CD4-positive, CD25-positive, alpha-beta regulatory T cell (primary cell): ENCODE measurements at regions not wholly inside any gene's neighbourhood (a gene's known extent, or its start where the extent isn't known, plus 50 kb on each side); places are given as distances from the start of the nearest gene placed in this dataset.

Experiments used
- ATAC-seq, 2 donors: fragments of 150-1000 bp; cut with Tn5 transposase; one replicate each; pipeline ENCODE4 v1.10.0; 2021; ENCODE audit warnings: low read depth in 2 of 2, moderate number of reproducible peaks in 2 of 2, moderate library complexity in 1 of 2
- DNase-seq, 3 donors: peaks; one replicate each; pipeline versions ENCODE4 v3.0.0 to v3.0.0-alpha.2; 2012 to 2022; ENCODE audit warnings: mixed read lengths in 1 of 3
- H3K27ac ChIP-seq: one replicate; pipeline ENCODE4 v1.7.0; 2013; ENCODE audit warnings: mild to moderate bottlenecking, low read length; ENCODE audit not compliant: insufficient read depth, poor library complexity, severe bottlenecking
- H3K27me3 ChIP-seq: one replicate; pipeline ENCODE4 v1.7.0; 2013; ENCODE audit warnings: low read length; ENCODE audit not compliant: control insufficient read depth, insufficient read depth
- H3K36me3 ChIP-seq: one replicate; pipeline ENCODE4 v1.7.0; 2013; ENCODE audit warnings: mild to moderate bottlenecking, low read length, moderate library complexity; ENCODE audit not compliant: control insufficient read depth, insufficient read depth
- H3K4me1 ChIP-seq: 2 replicates; pipeline ENCODE4 v1.7.0; 2013; ENCODE audit warnings: mild to moderate bottlenecking, low read length; ENCODE audit not compliant: insufficient read depth, control insufficient read depth, poor library complexity, severe bottlenecking
- H3K4me3 ChIP-seq: one replicate; pipeline ENCODE4 v1.7.0; 2013; ENCODE audit warnings: low read depth, mild to moderate bottlenecking, low read length, moderate library complexity
- H3K9me3 ChIP-seq, 2 experiments: 1 replicate in 1 of 2; 2 replicates in 1 of 2; pipeline ENCODE4 v1.7.0; 2013; ENCODE audit warnings: low read length in 2 of 2, mild to moderate bottlenecking in 1 of 2, moderate library complexity in 1 of 2; ENCODE audit not compliant: control insufficient read depth in 2 of 2
- H3K27ac Mint-ChIP-seq, 3 donors: one replicate each; pipeline ENCODE4 v1.8.0; 2020 to 2022; ENCODE audit warnings: mild to moderate bottlenecking in 3 of 3, mixed read lengths in 3 of 3, moderate library complexity in 2 of 3
- H3K27me3 Mint-ChIP-seq: one replicate; pipeline ENCODE4 v1.8.0; 2022; ENCODE audit warnings: mild to moderate bottlenecking, mixed read lengths
- H3K36me3 Mint-ChIP-seq: one replicate; pipeline ENCODE4 v1.8.0; 2020; ENCODE audit warnings: mixed read lengths
- H3K4me1 Mint-ChIP-seq, 4 donors: one replicate each; pipeline ENCODE4 v1.8.0; 2020 to 2022; ENCODE audit warnings: mixed read lengths in 4 of 4, mild to moderate bottlenecking in 1 of 4
- H3K4me3 Mint-ChIP-seq, 4 donors: one replicate each; pipeline ENCODE4 v1.8.0; 2020 to 2022; ENCODE audit warnings: mild to moderate bottlenecking in 4 of 4, mixed read lengths in 4 of 4, moderate library complexity in 3 of 4
- H3K9me3 Mint-ChIP-seq, 7 donors: one replicate each; pipeline ENCODE4 v1.8.0; 2020 to 2022; ENCODE audit warnings: mixed read lengths in 7 of 7, mild to moderate bottlenecking in 3 of 7, moderate library complexity in 2 of 7

DNA sequence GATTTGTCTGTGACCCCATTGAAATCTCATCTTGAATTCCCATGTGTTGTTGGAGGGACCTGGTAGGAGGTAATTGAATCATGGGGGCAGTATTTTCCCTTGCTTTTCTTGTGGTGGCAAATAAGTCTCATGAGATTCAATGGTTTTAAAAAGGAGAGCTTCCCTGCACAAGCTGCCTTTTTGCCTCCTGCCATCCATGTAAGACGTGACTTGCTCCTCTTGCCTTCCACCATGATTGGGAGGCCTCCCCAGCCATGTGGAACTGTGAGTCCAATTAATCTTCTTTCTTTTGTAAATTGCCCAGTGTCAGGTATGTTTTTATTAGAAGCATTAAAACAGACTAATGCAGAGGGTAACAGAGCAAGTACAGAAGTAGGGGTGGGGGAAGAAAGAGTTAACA lies 1097.0 kb upstream of the ADGRB3 start:
- DNase-seq = no peak
- Histone ChIP-seq H3K27ac (no peak overlapping the region), H3K9me3 (peaks cover 0 to 14% of the 10 kb centered on the region in 2 experiments), H3K27me3 (no peaks in the 10 kb centered on the region), H3K4me3 (no peak overlapping the region), H3K36me3 (no peaks in the 10 kb centered on the region), H3K4me1 (no peaks in the 10 kb centered on the region)
- ATAC-seq = no peak
- Mint-ChIP-seq H3K27me3 (no peaks in the 10 kb centered on the region), H3K27ac (no peak overlapping the region), H3K9me3 (peaks cover 3 to 22% (median 9%) of the 10 kb centered on the region in 7 donors), H3K4me3 (no peak overlapping the region), H3K36me3 (no peaks in the 10 kb centered on the region), H3K4me1 (no peaks in the 10 kb centered on the region)

GRCh38 chr6:67535946-67536345 lies 1099.1 kb upstream of the ADGRB3 start:
- Histone ChIP-seq H3K27ac (no peak overlapping the region), H3K4me1 (no peaks in the 10 kb centered on the region), H3K9me3 (peaks cover 4 to 20% of the 10 kb centered on the region in 2 experiments), H3K4me3 (no peak overlapping the region), H3K27me3 (no peaks in the 10 kb centered on the region), H3K36me3 (no peaks in the 10 kb centered on the region)
- Mint-ChIP-seq H3K27ac (no peak overlapping the region), H3K4me3 (no peak overlapping the region), H3K36me3 (no peaks in the 10 kb centered on the region), H3K9me3 (peaks cover 5 to 14% (median 8%) of the 10 kb centered on the region in 7 donors), H3K4me1 (no peaks in the 10 kb centered on the region), H3K27me3 (no peaks in the 10 kb centered on the region)
- ATAC-seq = no peak
- DNase-seq = no peak

GRCh38 chr6:67506352-67506751 lies 1128.7 kb upstream of the ADGRB3 start:
- no peak overlapping the region for H3K4me3 Mint-ChIP-seq
- ATAC-seq = no peak
- peaks cover 0 to 7% of the 10 kb centered on the region in 2 experiments for H3K9me3 ChIP-seq
- no peak overlapping the region for H3K27ac Mint-ChIP-seq
- H3K36me3 Mint-ChIP-seq = no peaks in the 10 kb centered on the region
- no peak overlapping the region for H3K27ac ChIP-seq
- no peaks in the 10 kb centered on the region for H3K27me3 ChIP-seq
- H3K4me1 Mint-ChIP-seq = peaks cover 0 to 4% (median 0%) of the 10 kb centered on the region in 4 donors
- no peaks in the 10 kb centered on the region for H3K36me3 ChIP-seq
- no peaks in the 10 kb centered on the region for H3K27me3 Mint-ChIP-seq
- no peak overlapping the region for H3K4me3 ChIP-seq
- no peak for DNase-seq
- H3K9me3 Mint-ChIP-seq = peaks cover 0 to 30% (median 5%) of the 10 kb centered on the region in 7 donors
- no peaks in the 10 kb centered on the region for H3K4me1 ChIP-seq

GRCh38 chr6:67501755-67502154 lies 1133.3 kb upstream of the ADGRB3 start:
- no peak overlapping the region for H3K27ac ChIP-seq
- H3K4me1 ChIP-seq = no peaks in the 10 kb centered on the region
- H3K27me3 Mint-ChIP-seq = no peaks in the 10 kb centered on the region
- peaks cover 0 to 4% (median 0%) of the 10 kb centered on the region in 4 donors for H3K4me1 Mint-ChIP-seq
- no peak overlapping the region for H3K4me3 ChIP-seq
- peaks cover 0 to 14% (median 5%) of the 10 kb centered on the region in 7 donors for H3K9me3 Mint-ChIP-seq
- no peak for ATAC-seq
- no peaks in the 10 kb centered on the region for H3K36me3 ChIP-seq
- no peak overlapping the region for H3K27ac Mint-ChIP-seq
- H3K4me3 Mint-ChIP-seq = no peak overlapping the region
- no peaks in the 10 kb centered on the region for H3K36me3 Mint-ChIP-seq
- DNase-seq = no peak
- no peaks in the 10 kb centered on the region for H3K27me3 ChIP-seq
- H3K9me3 ChIP-seq = peaks cover 0 to 2% of the 10 kb centered on the region in 2 experiments

DNA sequence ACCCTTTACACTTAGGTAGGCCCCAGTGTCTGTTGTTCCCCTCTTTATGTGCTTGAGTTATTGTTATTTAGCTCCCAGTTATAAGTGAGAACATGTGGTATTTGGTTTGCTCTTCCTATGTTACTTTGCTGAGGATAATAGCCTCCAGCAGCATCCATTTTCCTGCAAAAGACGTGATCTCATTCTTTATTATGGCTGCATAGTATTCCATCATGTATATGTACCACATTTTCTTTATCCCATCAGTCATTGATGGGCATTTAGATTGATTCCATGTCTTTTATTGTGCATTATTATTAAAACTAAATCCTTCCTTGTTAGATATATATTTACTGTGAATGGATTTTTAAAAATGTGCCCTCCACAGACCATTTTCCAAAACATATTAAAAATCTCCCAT lies 1137.3 kb upstream of the ADGRB3 start:
- ATAC-seq = no peak
- H3K9me3 ChIP-seq = no peaks in the 10 kb centered on the region
- H3K4me3 ChIP-seq = no peak overlapping the region
- Mint-ChIP-seq H3K4me1 (no peaks in the 10 kb centered on the region), H3K4me3 (no peak overlapping the region), H3K9me3 (peaks cover 0 to 11% (median 5%) of the 10 kb centered on the region in 7 donors), H3K27me3 (no peaks in the 10 kb centered on the region), H3K27ac (no peak overlapping the region), H3K36me3 (no peaks in the 10 kb centered on the region)
- no peaks in the 10 kb centered on the region for H3K36me3 ChIP-seq
- no peaks in the 10 kb centered on the region for H3K27me3 ChIP-seq
- DNase-seq = no peak
- no peak overlapping the region for H3K27ac ChIP-seq
- H3K4me1 ChIP-seq = no peaks in the 10 kb centered on the region

DNA sequence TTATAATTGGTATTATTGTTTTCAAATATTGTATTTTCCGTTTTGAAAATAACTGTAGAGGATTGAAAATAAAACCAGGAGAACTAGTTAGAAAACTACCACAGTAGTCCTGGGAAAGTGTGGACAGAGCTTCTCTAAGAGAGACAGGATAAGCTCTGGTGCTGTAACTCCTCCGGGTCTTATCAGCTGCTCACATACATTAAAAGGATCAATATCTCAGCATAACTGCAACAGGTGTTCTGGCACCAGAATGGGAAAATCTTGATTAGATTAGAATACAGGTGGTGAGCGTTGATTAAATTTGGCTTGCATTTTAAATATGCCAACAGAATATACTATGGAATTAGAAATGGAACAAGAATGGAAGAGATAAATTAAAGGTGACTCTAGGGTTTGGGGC lies 1138.9 kb upstream of the ADGRB3 start:
- H3K27me3 Mint-ChIP-seq = no peaks in the 10 kb centered on the region
- H3K9me3 Mint-ChIP-seq = peaks cover 0 to 15% (median 5%) of the 10 kb centered on the region in 7 donors
- H3K4me1 ChIP-seq = no peaks in the 10 kb centered on the region
- H3K36me3 ChIP-seq = no peaks in the 10 kb centered on the region
- H3K27ac ChIP-seq = no peak overlapping the region
- ATAC-seq (no peak), DNase-seq (no peak)
- no peak overlapping the region for H3K4me3 ChIP-seq
- no peaks in the 10 kb centered on the region for H3K36me3 Mint-ChIP-seq
- H3K4me1 Mint-ChIP-seq = no peaks in the 10 kb centered on the region
- H3K9me3 ChIP-seq = no peaks in the 10 kb centered on the region
- H3K27me3 ChIP-seq = no peaks in the 10 kb centered on the region
- no peak overlapping the region for H3K27ac Mint-ChIP-seq
- no peak overlapping the region for H3K4me3 Mint-ChIP-seq

DNA sequence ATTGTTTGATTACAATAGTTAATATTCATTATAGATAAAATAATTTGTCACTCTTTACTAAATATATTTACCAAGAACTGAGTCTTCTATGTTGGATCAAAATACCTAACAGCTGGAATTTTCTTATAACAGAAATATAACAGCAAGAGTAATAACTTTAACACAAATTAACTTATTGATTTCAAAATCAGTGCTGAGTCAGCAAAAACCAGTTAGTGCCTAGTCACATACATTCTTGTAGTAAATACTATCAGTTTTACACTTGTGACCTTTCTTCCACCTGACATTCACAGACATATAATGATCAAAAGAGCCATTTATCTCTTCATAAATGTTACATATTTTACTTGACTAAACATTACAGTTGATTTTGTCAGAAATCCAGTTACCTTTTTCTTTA lies 1141.4 kb upstream of the ADGRB3 start:
- H3K4me3 Mint-ChIP-seq = no peak overlapping the region
- H3K27ac Mint-ChIP-seq = no peak overlapping the region
- H3K4me3 ChIP-seq = no peak overlapping the region
- H3K4me1 Mint-ChIP-seq = no peaks in the 10 kb centered on the region
- H3K4me1 ChIP-seq = no peaks in the 10 kb centered on the region
- DNase-seq (no peak), ATAC-seq (no peak)
- H3K36me3 Mint-ChIP-seq = no peaks in the 10 kb centered on the region
- H3K27me3 ChIP-seq = no peaks in the 10 kb centered on the region
- no peak overlapping the region for H3K27ac ChIP-seq
- H3K9me3 Mint-ChIP-seq = peaks cover 3 to 24% (median 6%) of the 10 kb centered on the region in 7 donors
- H3K9me3 ChIP-seq = peaks cover 0 to 7% of the 10 kb centered on the region in 2 experiments
- H3K27me3 Mint-ChIP-seq = no peaks in the 10 kb centered on the region
- H3K36me3 ChIP-seq = no peaks in the 10 kb centered on the region

DNA sequence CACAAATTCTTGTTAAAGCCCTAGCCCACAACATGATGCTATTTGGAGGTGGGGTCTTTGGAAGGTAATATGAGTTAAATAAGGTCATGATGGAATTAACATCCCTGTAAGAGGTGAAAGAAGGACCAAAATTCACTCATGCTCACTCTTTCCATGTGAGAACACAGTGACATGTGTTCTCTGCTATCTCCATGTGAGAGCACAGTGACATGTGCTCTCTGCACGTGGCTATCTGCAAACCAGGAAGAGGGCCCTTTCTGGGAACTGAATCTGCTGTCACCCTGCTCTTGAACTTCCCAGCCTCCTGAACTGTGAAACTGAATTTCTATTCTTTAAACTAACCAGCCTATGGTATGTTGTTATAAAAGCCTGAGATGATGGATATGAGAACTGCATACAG lies 1159.4 kb upstream of the ADGRB3 start:
- Histone ChIP-seq H3K27ac (no peak overlapping the region), H3K4me1 (no peaks in the 10 kb centered on the region), H3K27me3 (no peaks in the 10 kb centered on the region), H3K9me3 (peaks cover 0 to 4% of the 10 kb centered on the region in 2 experiments), H3K4me3 (no peak overlapping the region), H3K36me3 (no peaks in the 10 kb centered on the region)
- H3K36me3 Mint-ChIP-seq = no peaks in the 10 kb centered on the region
- no peak overlapping the region for H3K27ac Mint-ChIP-seq
- H3K4me1 Mint-ChIP-seq = no peaks in the 10 kb centered on the region
- H3K9me3 Mint-ChIP-seq = peaks cover 0 to 17% (median 5%) of the 10 kb centered on the region in 7 donors
- H3K4me3 Mint-ChIP-seq = no peak overlapping the region
- DNase-seq (no peak), ATAC-seq (no peak)
- no peaks in the 10 kb centered on the region for H3K27me3 Mint-ChIP-seq
